ENCODE measurements at regions not wholly inside any gene's neighbourhood (a gene's known extent, or its start where the extent isn't known, plus 50 kb on each side); places are given as distances from the start of the nearest gene placed in this dataset.

GRCh38 chr15:35857567-35858226 is 311.7 kb upstream of the DPH6 start:
- DNase-seq (ENCODE audit: low read depth), result no peak

- no peak for DNase-seq (ENCODE audit: low read depth)
Observed at GRCh38 chr15:35858707-35859106, 312.7 kb upstream of the DPH6 start.

DNA sequence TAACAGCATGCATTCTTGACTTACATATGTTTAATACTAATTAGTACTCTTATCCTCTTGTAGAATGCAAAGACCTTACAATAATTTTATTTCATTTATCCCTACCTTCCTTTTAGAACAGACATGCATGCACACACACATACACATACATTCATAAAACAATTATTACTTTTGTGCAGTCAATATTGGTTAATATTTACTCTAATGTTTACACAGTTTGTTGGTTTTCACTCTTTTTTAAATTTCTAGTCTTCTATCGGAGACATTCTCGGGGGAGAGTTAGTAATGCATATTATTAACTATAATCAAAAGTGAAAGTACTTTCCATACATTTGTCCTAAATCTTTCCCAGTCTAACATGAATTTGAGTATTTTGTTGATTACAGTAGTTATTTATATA is 317.7 kb upstream of the DPH6 start:
- DNase-seq (ENCODE audit: low read depth), result no peak

GRCh38 chr15:35867356-35867755 is 321.4 kb upstream of the DPH6 start:
- DNase-seq (ENCODE audit: low read depth), result no peak

- no peak for DNase-seq (ENCODE audit: low read depth)
Observed at GRCh38 chr15:35871282-35871681, 325.3 kb upstream of the DPH6 start.

DNA sequence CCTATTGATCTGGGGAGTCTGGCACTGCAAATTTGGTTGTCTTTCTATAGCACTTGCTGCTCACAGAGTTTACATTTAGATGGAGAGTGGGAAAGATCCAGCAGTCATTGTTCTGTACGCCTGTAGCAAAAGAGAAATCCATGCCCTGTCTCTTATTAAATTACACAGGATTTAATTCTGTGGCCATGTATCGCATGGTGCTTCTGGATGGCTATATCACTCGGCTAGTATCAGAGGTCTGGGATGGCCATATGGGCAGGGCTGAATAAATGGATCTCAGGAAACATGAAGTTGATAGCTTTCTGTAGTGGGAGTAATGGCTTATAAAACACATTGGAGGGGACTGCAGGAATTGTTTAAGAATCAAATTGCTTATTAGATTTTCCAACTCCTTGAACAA is 325.8 kb upstream of the DPH6 start:
- no peak for DNase-seq (ENCODE audit: low read depth)

GRCh38 chr15:35872577-35872976 is 326.6 kb upstream of the DPH6 start:
- DNase-seq (ENCODE audit: low read depth), result no peak

DNA sequence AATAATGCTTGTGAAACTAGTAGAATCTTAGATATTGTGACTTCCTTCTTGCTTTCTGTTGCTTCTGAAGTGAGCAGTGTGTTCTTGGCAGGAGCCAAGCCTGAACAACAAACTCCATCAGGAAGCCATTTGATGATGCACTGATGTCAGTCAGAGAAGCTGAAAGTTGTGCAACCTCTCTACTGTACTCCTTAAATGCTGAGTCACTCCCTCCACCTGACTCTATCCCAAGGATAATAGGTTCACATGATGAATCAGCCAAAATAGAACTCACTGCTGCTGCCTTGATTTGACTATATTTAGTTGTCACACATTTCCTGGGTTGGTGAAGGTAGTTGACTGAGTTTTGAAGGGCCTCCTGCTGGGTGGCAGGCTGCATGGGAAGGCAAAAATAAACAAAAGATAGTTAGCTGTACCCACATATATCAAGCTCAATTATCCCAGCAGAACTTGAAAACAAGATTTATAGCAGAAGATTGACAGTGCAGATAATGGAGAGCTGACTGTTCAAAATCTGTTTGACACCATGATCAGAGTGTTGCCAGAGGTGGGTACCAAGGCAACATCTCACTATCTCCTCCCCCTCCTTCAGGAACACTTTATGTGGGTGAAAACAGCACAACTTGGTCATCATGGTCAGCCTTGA is 328.4 kb upstream of the DPH6 start:
- DNase-seq (ENCODE audit: low read depth), result no peak

- no peak for DNase-seq (ENCODE audit: low read depth)
Observed at GRCh38 chr15:35876762-35877161, 330.8 kb upstream of the DPH6 start.

GRCh38 chr15:35880896-35881295 is 334.9 kb upstream of the DPH6 start:
- no peak for DNase-seq (ENCODE audit: low read depth)

- DNase-seq (ENCODE audit: low read depth), result no peak
Observed at GRCh38 chr15:35885870-35886269, 339.9 kb upstream of the DPH6 start.

- no peak for DNase-seq (ENCODE audit: low read depth)
Observed at GRCh38 chr15:35886765-35887164, 340.8 kb upstream of the DPH6 start.

GRCh38 chr15:35888815-35889214 is 342.9 kb upstream of the DPH6 start:
- DNase-seq (ENCODE audit: low read depth), result no peak

DNA sequence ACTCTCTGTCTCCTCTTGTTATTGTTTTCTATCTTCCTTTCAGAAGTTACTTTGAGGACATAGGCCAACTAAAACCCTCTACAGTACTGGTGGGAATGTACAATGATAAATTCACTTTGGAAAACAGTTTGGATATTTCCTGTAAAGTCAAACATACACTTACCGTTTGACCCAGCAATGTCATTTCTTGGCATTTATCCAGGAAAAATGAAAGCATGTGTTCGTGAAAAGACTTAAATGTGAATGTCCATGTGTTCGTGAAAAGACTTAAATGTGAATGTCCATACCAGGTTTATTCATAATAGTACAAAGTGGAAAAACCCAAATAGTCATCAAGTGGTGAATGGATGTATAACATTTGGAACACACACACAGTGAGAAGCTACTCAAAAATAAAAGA is 361.5 kb upstream of the DPH6 start:
- no peak for DNase-seq (ENCODE audit: low read depth)

GRCh38 chr15:35909414-35909813 is 363.4 kb upstream of the DPH6 start:
- DNase-seq (ENCODE audit: low read depth), result no peak

- no peak for DNase-seq (ENCODE audit: low read depth)
Observed at GRCh38 chr15:35910227-35910626, 364.3 kb upstream of the DPH6 start.

GRCh38 chr15:35911052-35911777 is 365.2 kb upstream of the DPH6 start:
- DNase-seq (ENCODE audit: low read depth), result no peak

GRCh38 chr15:35912196-35912595 is 366.2 kb upstream of the DPH6 start:
- DNase-seq (ENCODE audit: low read depth), result no peak

- no peak for DNase-seq (ENCODE audit: low read depth)
Observed at GRCh38 chr15:35914573-35914972, 368.6 kb upstream of the DPH6 start.

DNA sequence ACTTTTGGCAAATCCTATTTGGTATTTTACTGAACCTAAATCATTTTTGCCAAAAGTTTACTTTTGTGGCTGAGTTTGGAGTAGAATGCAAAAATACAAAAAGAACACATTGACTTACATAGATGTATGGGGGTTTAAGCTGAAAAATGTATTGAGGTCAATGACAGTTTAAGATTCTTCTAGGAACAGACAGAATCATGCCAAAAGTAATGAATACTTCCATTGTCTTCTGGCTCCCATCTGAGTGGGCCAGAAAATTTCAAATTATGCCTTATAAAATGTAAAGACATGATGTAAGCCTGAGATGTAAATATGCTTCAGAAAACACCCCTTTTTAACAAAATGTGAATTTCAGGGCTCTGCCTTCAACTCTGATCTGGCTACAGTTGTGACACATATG is 375.1 kb upstream of the DPH6 start:
- DNase-seq (ENCODE audit: low read depth), result no peak

DNA sequence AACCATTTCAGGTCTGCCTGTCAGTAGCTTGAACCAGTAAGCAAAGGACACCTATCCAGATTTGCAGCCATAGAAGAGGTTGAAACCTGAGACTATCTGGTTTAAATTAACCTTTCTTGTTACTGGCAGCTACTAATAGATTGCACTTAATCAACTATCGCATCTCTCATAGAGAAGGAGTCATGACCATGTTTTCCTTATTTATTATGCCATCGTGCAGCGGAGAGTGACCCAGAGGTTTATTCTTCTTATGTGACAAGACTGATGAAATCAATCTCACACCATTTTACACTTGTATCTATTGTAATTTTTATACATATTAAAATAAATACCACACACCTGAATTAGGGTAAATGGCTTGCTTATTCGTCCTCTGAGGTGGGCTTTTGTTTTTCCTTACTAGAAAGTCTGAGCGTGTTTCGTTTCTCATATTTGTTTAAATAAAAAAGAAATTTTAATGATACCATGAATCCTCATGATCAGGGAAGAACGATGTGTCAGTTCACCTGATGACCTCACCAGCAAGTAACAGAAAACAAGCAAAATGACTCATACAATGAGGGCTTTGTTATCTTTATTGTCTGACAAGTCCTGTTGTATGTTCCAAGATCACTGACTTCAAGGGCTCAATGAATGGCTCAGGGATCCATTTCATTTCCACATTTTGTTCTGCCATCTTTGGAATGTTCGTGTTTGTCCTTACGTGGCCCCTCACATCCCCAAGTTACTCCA is 379.5 kb upstream of the DPH6 start:
- DNase-seq (ENCODE audit: low read depth), result no peak

- no peak for DNase-seq (ENCODE audit: low read depth)
Observed at GRCh38 chr15:35926007-35926380, 380.0 kb upstream of the DPH6 start.

GRCh38 chr15:35928847-35929246 is 382.9 kb upstream of the DPH6 start:
- no peak for DNase-seq (ENCODE audit: low read depth)

All from stimulated activated CD8-positive, alpha-beta memory T cell treated with anti-CD3 and anti-CD28 coated beads, Interleukin-4, amount 100 ng/mL, for 24 hours (primary cell).